Lower leg skin (tissue), 3 donors: ENCODE measurements at regions not wholly inside any gene's neighbourhood (a gene's known extent, or its start where the extent isn't known, plus 50 kb on each side); places are given as distances from the start of the nearest gene placed in this dataset.

Experiments used
- POLR2A ChIP-seq, 2 donors: fragments of 450-650 bp; IDR thresholded peaks; one replicate each; pipeline ENCODE4 v1.6.1; 2016 to 2017; ENCODE audit warnings: antibody characterized with exemption in 2 of 2, mild to moderate bottlenecking in 1 of 2, moderate library complexity in 1 of 2
- TF ChIP-seq, protein P1 (sequence below), 3 donors: fragments of 450-650 bp; IDR thresholded peaks; one replicate each; pipeline ENCODE4 v1.5.1; 2016; ENCODE audit warnings: antibody characterized with exemption in 3 of 3, mild to moderate bottlenecking in 3 of 3, moderate library complexity in 2 of 3

- no peak for TF ChIP-seq POLR2A (IDR thresholded peaks at IDR 0.05)
- TF ChIP-seq, protein P1, sequence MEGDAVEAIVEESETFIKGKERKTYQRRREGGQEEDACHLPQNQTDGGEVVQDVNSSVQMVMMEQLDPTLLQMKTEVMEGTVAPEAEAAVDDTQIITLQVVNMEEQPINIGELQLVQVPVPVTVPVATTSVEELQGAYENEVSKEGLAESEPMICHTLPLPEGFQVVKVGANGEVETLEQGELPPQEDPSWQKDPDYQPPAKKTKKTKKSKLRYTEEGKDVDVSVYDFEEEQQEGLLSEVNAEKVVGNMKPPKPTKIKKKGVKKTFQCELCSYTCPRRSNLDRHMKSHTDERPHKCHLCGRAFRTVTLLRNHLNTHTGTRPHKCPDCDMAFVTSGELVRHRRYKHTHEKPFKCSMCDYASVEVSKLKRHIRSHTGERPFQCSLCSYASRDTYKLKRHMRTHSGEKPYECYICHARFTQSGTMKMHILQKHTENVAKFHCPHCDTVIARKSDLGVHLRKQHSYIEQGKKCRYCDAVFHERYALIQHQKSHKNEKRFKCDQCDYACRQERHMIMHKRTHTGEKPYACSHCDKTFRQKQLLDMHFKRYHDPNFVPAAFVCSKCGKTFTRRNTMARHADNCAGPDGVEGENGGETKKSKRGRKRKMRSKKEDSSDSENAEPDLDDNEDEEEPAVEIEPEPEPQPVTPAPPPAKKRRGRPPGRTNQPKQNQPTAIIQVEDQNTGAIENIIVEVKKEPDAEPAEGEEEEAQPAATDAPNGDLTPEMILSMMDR (IDR thresholded peaks at IDR 0.05): no peak
Measured at GRCh38 chrX:38993500-38993899, 192.2 kb downstream of the MID1IP1 start.
